GM12864 (cell line): ENCODE measurements at regions not wholly inside any gene's neighbourhood (a gene's known extent, or its start where the extent isn't known, plus 50 kb on each side); places are given as distances from the start of the nearest gene placed in this dataset.
"Not testable (repeated sequence)": the region's sequence is repeated elsewhere in the genome, so short reads cannot be mapped to it uniquely, and the experiment has no call there.

Experiments
- DNase-seq: peaks from one replicate; pipeline ENCODE4 v3.0.0-alpha.2; 2011; ENCODE audit warnings: low read depth
- H3K4me3 ChIP-seq: 2 replicates; pipeline ENCODE4 v1.5.1; 2011; ENCODE audit warnings: mild to moderate bottlenecking, low read depth, low read length, control low read depth
- CTCF ChIP-seq: IDR thresholded peaks from 2 replicates; pipeline ENCODE4 v1.5.1; 2011; ENCODE audit warnings: low read depth, mild to moderate bottlenecking, moderate library complexity, low read length, control low read depth, inconsistent platforms; ENCODE audit errors: missing control alignments

GRCh38 chr5:89830691-89831090 lies 578.9 kb downstream of the CETN3 start:
- TF ChIP-seq CTCF = no peak
- H3K4me3 ChIP-seq = no peak overlapping the region
- DNase-seq = no peak

GRCh38 chr5:89827960-89828359 lies 581.6 kb downstream of the CETN3 start:
- no peak for DNase-seq
- no peak for TF ChIP-seq CTCF
- no peak overlapping the region for H3K4me3 ChIP-seq

GRCh38 chr5:89827359-89827758 lies 582.2 kb downstream of the CETN3 start:
- no peak for DNase-seq
- no peak overlapping the region for H3K4me3 ChIP-seq
- TF ChIP-seq CTCF = no peak

- no peak for TF ChIP-seq CTCF
- no peak for DNase-seq
- no peak overlapping the region for H3K4me3 ChIP-seq
Observed at GRCh38 chr5:89826938-89827337, 582.6 kb downstream of the CETN3 start.

GRCh38 chr5:89823046-89823445 lies 586.5 kb downstream of the CETN3 start:
- no peak overlapping the region for H3K4me3 ChIP-seq
- no peak for DNase-seq
- no peak for TF ChIP-seq CTCF

- TF ChIP-seq CTCF = no peak
- H3K4me3 ChIP-seq = no peak overlapping the region
- no peak for DNase-seq
Observed at GRCh38 chr5:89817841-89818240, 591.7 kb downstream of the CETN3 start.

- no peak overlapping the region for H3K4me3 ChIP-seq
- DNase-seq = no peak
- TF ChIP-seq CTCF = no peak
Observed at GRCh38 chr5:89816038-89816437, 593.5 kb downstream of the CETN3 start.

GRCh38 chr5:89800735-89801134 lies 608.8 kb downstream of the CETN3 start:
- not testable (repeated sequence) for H3K4me3 ChIP-seq, DNase-seq

- DNase-seq, H3K4me3 ChIP-seq: not testable (repeated sequence)
Observed at GRCh38 chr5:89794504-89794903, 615.1 kb downstream of the CETN3 start.

GRCh38 chr5:89779734-89780133 lies 629.8 kb downstream of the CETN3 start:
- DNase-seq, H3K4me3 ChIP-seq: not testable (repeated sequence)
